22Rv1 (cell line): ENCODE measurements at regions not wholly inside any gene's neighbourhood (a gene's known extent, or its start where the extent isn't known, plus 50 kb on each side); places are given as distances from the start of the nearest gene placed in this dataset.
"Not testable (repeated sequence)": the region's sequence is repeated elsewhere in the genome, so short reads cannot be mapped to it uniquely, and the experiment has no call there.

Experiments
- H3K27ac ChIP-seq: fragments of 450-650 bp; 2 replicates; pipeline ENCODE4 v1.5.1; 2017
- CTCF ChIP-seq: fragments of 450-650 bp; IDR thresholded peaks from 2 replicates; pipeline ENCODE4 v1.5.1; 2017; ENCODE audit warnings: mild to moderate bottlenecking
- ZFX ChIP-seq: fragments of 450-650 bp; IDR thresholded peaks from 2 replicates; pipeline ENCODE4 v1.6.1; 2017; ENCODE audit warnings: antibody characterized with exemption, borderline replicate concordance

- no peak overlapping the region for H3K27ac ChIP-seq
- TF ChIP-seq CTCF (no peak), ZFX (no peak)
Measured at GRCh38 chr7:81053623-81054022, 134.8 kb upstream of the SEMA3C start.

- TF ChIP-seq CTCF = no peak
- TF ChIP-seq ZFX = no peak
Measured at GRCh38 chr7:81051811-81052413, 133.1 kb upstream of the SEMA3C start.

GRCh38 chr7:81045491-81046030 is 126.7 kb upstream of the SEMA3C start:
- H3K27ac ChIP-seq = no peak overlapping the region
- TF ChIP-seq ZFX = no peak
- TF ChIP-seq CTCF = no peak

More at GRCh38 chr7:81051811-81052413, 133.1 kb upstream of the SEMA3C start:
- H3K27ac ChIP-seq = no peak overlapping the region

GRCh38 chr7:81042646-81043045 is 123.8 kb upstream of the SEMA3C start:
- H3K27ac ChIP-seq = not testable (repeated sequence)

- TF ChIP-seq ZFX = no peak
- no peak for TF ChIP-seq CTCF
- H3K27ac ChIP-seq = no peak overlapping the region
Measured at GRCh38 chr7:81040496-81040895, 121.6 kb upstream of the SEMA3C start.

- H3K27ac ChIP-seq = no peak overlapping the region
- TF ChIP-seq ZFX (no peak), CTCF (no peak)
Measured at GRCh38 chr7:81036871-81037270, 118.0 kb upstream of the SEMA3C start.

- no peak overlapping the region for H3K27ac ChIP-seq
- TF ChIP-seq CTCF = no peak
- TF ChIP-seq ZFX = no peak
Measured at GRCh38 chr7:81036057-81036456, 117.2 kb upstream of the SEMA3C start.

GRCh38 chr7:81031996-81032395 is 113.1 kb upstream of the SEMA3C start:
- no peak overlapping the region for H3K27ac ChIP-seq
- TF ChIP-seq CTCF = no peak
